GM19025 (cell line): ENCODE measurements at regions not wholly inside any gene's neighbourhood (a gene's known extent, or its start where the extent isn't known, plus 50 kb on each side); places are given as distances from the start of the nearest gene placed in this dataset.

ENCODE experiments used
- ATAC-seq: cut with Tn5 transposase; IDR thresholded peaks from one replicate; pipeline ENCODE4 v1.9.1; 2021; ENCODE audit warnings: mild to moderate bottlenecking, low read depth, moderate library complexity; ENCODE audit not compliant: unreplicated experiment

DNA sequence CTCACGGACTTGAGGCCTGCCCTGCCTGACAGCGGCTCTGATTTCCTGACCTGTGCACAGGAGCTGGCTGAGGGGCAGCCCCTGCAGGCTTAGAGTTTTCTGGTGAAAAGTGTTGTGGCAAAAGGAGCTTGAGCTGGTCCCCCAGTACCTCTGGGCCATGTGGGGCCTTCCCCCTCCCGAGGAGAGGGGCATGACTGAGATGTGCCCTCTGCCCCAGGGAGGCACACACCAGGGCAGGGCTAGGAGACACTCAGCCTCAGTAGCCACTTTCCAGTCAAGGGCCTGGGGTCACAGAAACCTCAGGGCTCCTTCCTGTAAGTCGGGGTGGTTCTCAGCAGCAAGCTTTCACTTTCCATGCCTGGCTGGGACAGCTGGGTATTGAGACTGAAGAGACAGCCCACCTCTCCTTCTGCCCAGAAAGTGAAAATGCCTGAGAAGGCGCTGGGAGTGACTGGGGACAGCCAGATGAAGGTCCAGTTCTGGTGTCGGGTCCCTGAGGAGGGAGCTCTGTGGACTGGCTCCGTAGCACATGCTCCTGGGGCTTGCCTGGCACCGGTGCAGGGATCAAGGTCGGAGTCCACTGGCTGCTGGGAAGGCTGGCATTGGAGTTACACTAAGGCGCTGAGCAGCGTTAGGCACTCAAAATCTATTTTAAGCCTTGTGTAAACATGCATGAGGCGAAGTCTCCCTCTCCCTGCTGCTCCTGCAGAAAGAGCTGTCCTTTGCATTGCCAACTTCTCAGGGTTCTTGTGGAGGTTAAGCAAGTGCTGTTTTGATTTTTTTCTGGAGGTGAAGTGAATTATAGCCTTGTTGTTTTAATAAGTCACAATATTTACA lies 394.9 kb downstream of the GADD45G start:
- peak; percentile 97 for ATAC-seq

DNA sequence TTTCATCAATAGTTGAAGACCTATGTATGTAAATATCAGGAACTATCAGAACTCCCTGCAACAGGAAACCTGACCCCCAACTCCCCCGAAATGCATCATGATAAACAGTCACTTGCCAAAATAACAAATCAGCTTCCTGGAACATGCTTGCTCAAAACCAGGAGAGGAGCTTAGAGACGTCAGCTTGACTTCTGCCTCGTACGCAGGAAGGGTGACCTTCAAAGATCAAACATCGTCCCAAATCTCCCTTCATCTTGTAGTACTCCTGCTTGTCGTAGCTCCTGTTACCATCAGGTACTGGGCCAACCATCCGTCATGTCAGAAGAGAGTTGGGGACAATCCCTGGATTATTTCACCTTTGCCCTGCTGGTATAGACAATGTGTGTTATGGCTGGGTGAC lies 396.1 kb downstream of the GADD45G start:
- ATAC-seq = no peak

DNA sequence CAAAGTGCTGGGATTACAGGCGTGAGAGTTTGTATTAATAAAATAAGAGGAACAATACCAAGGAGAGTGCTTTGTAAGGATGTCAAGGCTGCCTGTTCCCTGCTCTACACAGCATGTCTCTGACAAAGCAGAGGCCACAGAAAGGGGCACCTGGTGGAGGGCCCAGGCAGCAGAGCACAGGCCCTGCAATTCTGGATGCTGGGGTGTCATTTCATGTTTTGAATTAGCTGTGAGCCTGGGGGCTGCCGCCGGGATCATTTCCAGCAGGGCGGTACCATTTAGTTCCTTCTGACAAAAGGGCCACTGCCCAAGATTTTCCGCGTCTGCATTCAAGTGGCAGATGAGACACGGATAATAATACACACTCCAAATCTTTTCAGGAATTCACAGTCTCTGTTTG lies 396.9 kb downstream of the GADD45G start:
- no peak for ATAC-seq

- ATAC-seq = no peak
Observed at GRCh38 chr9:90002397-90003271, 397.8 kb downstream of the GADD45G start.

GRCh38 chr9:90005388-90005787 lies 400.6 kb downstream of the GADD45G start:
- ATAC-seq = no peak

DNA sequence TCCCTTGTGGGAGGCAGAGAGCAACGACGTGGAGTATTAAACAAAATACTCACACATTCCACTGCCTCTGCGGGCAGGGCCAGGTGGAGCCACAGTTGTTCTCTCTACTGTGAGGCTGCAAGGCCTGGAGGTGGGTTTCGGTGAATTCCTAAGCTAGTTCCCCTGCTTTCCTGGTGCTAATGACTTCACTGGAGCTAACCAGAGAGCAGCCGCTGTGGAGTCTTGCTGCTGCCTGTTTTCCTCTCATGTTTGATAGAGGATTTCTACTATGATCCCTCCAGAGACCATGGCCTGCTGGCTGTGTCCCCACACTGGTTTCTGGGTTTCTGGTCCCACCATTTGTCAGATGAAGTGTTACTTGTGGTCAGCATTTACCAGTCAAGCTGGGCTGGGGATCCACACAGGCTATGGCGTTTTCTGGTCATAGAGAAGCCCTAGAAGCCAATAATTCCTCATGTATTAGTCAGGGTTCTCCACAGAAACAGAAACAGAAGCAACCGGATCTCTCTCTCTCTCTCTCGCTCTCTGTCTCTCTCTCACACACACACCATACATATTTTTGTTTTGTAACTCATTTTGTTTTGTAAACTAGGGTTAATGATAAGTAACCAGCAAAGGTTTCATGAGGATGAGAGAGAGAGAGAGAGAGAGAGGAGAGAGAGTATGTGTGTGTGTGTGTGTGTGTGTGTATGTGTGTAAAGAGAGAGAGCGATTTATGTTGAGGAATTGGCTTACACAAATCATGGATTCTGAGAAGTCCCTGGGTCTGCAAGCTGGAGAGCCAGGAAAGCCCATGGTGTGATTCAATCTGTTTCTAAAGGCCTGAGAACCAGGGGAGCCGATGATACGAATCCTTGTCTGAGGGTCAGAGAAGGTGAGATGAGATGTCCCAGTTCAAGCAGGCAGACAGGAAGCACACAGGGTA lies 403.0 kb downstream of the GADD45G start:
- no peak for ATAC-seq

DNA sequence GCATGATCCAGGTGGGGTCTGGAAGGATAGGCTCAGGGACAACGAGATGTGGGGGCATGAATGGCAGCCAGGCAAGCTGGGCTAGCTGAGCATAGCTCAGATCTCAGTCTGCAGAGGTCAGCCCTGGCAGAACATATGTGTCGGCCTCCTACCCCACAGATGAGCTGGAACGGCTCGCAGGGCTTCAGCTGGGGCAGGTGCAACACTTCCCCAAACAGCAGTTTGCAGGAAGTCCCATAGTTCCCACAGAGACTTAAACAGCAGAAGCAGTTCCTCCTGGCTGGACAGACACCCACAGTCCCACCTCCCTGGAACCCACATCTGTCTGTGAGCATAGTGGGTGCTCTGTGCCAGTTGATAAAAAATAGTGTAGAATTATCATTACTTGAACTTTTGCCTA lies 404.6 kb downstream of the GADD45G start:
- no peak for ATAC-seq

DNA sequence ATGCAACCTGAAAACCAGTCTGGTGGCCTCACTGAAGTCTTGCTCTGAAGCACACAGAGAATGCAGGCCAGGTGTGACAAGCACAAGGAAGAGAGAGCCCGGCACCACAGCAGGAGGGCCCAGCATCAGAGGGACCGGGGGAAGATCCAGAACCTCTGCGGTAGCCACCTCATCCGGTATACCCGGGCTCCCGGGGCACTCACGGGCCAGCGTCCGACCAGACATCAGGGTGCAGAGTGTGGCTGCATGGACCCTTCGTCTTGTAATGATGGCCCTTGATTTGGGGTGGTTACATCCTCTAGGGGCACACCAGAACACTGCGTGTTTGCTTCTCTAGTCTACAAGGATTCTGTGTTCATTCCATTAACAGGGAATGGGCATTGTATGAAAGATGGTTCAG lies 406.0 kb downstream of the GADD45G start:
- no peak for ATAC-seq

DNA sequence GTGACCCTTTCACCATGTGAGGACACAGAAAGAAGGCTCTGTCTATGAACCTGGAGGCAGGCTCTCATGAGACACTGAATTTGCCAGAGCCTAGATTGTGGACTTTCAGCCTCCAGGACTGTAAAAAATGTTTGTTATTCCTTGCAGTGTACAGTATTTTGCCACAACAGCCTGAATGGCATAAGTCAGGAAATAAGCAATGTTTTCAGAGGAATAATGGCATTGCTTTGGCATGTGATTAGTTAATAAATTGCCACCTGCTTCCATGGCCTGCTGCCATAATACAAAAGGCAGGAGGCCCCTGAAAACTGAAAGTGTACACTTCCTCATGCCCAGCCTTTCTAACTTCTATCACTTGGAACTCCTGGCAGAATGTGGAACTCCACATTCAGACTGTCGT lies 408.1 kb downstream of the GADD45G start:
- no peak for ATAC-seq

- ATAC-seq = no peak
Observed at GRCh38 chr9:90013778-90014177, 409.0 kb downstream of the GADD45G start.

DNA sequence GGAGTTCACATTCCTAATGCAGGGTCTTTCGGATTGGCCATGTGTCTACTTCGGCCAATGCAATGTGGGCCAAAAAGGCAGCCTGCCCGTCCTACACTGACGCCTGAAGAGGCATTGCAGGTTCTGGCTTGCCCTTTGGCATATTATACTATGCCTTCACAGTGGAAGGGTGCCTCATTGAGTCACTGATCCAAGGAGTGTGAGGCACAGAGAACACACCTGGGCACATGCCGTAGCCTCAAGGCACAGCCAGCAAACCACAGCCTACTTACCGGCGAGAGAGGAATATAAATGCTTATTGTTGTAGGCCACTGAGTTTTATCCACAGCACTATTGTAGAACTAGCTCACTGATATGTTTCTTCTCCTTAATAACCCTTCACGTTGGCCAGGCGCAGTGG lies 409.6 kb downstream of the GADD45G start:
- no peak for ATAC-seq

DNA sequence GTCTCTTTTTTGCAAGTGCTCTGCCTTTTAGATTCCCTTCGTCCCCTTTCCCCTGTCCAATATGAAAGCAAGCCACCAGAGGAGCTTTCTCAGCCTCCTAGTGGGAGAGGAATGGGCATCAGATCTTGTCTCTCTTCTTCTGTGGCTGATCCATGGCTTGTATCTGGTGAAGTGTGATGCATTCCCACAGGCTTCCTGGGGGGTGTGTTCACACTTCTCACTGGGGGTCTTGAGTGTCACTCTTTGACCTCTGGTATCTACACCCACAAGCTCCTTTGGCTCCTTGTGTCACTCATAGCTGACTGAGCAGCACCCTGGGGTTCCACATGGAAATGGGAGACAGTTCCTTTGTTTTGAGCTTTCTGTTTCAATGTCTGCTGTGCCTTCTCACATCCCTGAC lies 411.5 kb downstream of the GADD45G start:
- no peak for ATAC-seq

DNA sequence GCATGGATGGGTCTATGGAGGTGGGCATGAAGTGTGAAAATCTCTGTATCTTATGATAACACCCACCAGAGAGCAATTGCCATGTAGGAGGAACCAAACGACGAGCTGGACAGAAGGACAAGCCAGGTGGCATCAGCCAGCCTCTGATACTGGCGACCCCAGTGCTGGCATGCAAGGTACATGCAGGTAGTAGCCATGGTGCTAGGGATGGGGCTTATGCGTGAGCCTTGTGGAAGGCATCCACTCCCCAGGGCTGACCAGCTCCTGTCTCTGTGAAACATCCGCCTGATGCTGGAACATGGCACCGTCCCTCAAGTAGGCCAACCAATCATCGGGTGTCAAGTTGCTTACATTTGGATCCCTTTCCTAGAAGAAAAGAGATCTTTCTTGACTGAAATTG lies 412.9 kb downstream of the GADD45G start:
- no peak for ATAC-seq

DNA sequence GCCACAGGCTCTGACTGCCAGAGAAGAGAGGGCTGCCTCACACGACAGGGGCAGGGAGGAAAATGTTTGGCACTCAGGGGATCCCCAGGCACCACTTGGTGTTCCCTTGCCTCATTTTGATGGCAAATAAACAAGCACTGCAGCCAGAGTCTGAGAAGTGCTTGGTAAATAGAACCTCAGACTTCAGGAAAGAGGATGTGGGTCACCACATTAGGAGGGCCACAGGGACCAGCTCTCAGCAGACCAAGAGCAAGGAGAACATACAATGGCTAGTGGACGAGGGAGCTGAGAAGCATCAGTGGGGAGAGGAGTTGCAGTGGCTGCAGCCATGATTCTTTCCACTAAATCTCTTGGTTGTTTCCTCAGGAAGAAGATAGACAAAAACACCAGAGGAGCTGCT lies 413.9 kb downstream of the GADD45G start:
- ATAC-seq = no peak

DNA sequence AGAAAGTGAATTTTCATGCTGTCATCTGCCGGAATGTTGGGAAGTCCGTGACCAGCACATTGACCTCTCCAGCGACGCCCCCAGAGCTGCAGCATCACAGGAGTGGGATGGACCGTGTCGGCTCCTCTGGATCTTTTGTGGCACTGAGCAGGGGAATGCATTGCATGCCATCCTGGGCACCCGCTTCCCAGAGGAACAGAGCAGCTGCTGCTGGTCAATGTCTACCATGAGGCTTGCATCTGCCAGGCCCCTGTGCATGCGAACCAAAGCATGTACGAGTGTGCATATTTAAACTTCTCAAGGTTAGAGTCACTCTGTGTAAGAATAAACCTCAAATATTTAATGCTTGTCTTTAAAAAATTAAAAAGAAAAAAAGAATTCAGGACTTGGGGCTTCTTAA lies 414.8 kb downstream of the GADD45G start:
- ATAC-seq = no peak

DNA sequence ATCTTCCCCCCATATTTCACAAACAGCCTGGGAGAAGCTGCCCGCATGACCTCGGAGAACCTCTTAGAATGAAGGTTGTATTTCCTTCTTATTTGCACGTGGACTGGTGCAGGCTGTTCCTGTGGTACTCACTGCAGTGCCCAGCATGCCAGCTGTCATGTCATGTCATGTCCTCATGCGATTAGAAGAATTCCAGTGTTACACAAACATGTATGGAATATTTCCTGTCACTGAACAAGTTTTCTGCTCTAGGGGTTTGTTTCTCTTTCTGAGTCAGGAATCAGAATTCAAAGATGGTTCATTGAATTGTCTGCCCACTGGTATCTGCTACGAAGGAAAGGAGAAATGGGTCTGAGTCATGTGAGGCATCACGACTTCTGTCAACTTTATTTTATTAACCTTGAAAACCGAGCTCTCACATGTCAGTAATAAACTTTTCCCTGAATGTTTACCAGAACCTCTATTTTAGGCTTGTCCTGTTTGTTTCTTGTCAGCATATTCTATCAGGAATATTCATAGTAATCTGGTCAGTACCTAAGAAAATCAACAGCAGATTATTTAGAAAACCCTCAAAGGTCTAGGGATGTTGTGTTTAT lies 415.6 kb downstream of the GADD45G start:
- no peak for ATAC-seq

DNA sequence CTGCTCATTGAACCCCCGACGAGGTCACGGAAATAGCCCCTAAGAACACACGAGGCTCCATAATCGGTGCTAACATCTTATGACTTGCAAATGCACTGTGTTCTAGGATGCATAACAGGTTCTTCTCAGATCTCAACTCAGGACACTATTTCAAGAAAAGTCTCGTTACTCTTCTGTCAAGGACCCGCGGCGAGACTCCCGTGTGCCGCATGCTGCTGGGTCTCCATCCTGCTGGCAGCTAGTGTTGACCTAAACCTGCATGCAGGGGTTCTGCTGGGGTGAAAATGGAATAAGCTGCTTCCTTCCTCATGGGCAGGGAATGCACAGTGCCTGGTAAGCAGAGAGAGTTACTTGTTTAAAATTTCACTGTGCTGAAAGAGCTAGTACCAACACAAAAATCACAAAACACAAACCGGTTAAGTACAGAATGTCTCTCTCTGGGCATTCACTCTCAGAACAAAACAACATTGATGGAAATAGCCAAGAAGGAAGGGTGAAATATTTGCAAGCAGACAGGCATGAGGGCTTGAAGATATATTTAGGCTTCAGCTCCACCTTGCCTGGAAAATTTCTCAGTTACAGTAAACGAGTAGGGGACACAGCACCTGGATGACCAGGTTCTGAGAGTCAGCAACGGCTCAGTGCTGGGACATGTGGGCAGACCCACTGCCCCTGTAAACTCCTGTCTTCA lies 416.5 kb downstream of the GADD45G start:
- no peak for ATAC-seq

DNA sequence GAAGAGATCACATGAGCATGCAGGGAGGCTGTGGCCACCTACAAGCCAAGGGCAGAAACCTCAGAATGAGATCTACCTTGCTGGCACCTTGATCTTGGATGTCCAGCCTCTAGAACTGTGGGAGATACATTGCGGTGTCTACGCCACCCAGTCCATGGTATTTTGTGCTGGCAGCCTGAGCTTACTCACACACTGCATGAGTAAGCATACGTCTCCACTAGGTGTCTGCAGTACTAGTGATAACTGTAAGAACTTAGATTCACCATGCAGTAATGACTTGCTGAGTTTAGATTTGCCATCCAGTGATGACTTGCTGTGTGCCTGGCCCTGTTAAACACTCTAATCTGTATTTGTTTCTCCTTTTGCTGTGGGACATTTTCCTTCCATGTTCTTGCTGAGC lies 417.7 kb downstream of the GADD45G start:
- no peak for ATAC-seq

GRCh38 chr9:90023861-90024260 lies 419.0 kb downstream of the GADD45G start:
- no peak for ATAC-seq

DNA sequence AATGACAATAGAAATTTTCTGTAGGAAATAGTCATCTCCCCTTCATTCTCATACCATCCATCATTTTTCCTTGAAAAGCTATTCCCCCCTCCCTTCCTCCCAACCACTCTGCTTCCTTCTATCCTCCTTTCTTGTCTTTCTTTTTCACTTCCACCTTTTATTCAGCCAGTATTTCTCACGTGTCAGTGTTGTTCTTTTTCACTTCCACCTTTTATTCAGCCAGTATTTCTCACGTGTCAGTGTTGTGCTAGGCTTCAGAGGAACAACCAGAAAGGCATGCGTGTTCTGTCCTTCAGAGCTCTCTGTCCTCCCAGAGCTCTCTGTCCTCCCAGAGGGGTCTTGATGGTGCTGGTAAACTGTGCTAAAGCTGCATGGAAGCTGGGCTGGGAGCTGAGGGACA lies 419.6 kb downstream of the GADD45G start:
- ATAC-seq = no peak
